Heart right ventricle (tissue), 16 donors: ENCODE measurements at regions not wholly inside any gene's neighbourhood (a gene's known extent, or its start where the extent isn't known, plus 50 kb on each side); places are given as distances from the start of the nearest gene placed in this dataset.

Source experiments
- ATAC-seq, 8 donors: fragments of 200-7000 bp; cut with Tn5 transposase; one replicate each; pipeline ENCODE4 v1.9.1; 2020; ENCODE audit warnings: mild to moderate bottlenecking in 8 of 8, moderate library complexity in 8 of 8, moderate number of reproducible peaks in 1 of 8
- DNase-seq, 2 donors: peaks; one replicate each; pipeline ENCODE4 v3.0.0-alpha.2; 2020
- H3K27ac ChIP-seq, 10 donors: fragments of 200-600 bp; sonication (generic) in 2 of 10; one replicate each; pipeline versions ENCODE4 v1.5.0 to v1.8.0; 2020 to 2022; ENCODE audit warnings: mild to moderate bottlenecking in 3 of 10
- H3K27me3 ChIP-seq, 7 donors: fragments of 200-600 bp; one replicate each; pipeline ENCODE4 v1.8.0; 2021 to 2022; ENCODE audit warnings: mild to moderate bottlenecking in 2 of 7
- H3K36me3 ChIP-seq, 9 donors: fragments of 200-600 bp; sonication (generic) in 1 of 9; one replicate each; pipeline versions ENCODE4 v1.5.0 to v1.8.0; 2020 to 2022; ENCODE audit warnings: mild to moderate bottlenecking in 2 of 9
- H3K4me1 ChIP-seq, 9 donors: fragments of 200-600 bp; sonication (generic) in 1 of 9; one replicate each; pipeline versions ENCODE4 v1.5.0 to v1.8.0; 2020 to 2022; ENCODE audit warnings: mild to moderate bottlenecking in 4 of 9
- H3K4me3 ChIP-seq, 10 donors: fragments of 200-600 bp; sonication (generic) in 2 of 10; one replicate each; pipeline versions ENCODE4 v1.5.0 to v1.8.0; 2020 to 2022; ENCODE audit warnings: mild to moderate bottlenecking in 7 of 10, moderate library complexity in 2 of 10
- H3K9me3 ChIP-seq, 11 donors: fragments of 200-600 bp in 10 of 11; sonication (generic) in 2 of 11; one replicate each; pipeline versions ENCODE4 v1.5.0 to v1.8.0; 2013 to 2022; ENCODE audit warnings: mild to moderate bottlenecking in 2 of 11, control low read depth in 1 of 11, moderate library complexity in 1 of 11
- WGBS, 2 donors: extraction: QIAGEN DNeasy Blood & Tissue Kit; methylation state at CpG; one replicate each; pipeline ENCODE4 v1.1.7; 2013; ENCODE audit warnings: inconsistent platforms in 1 of 2; 5-methylcytosine and 5-hydroxymethylcytosine counted together
- intact Hi-C, 10 donors: fragments of 100-400 bp; cut with DNase I; formaldehyde crosslinking; loops; one replicate each; pipeline versions ENCODE4 v1.11.1 to v1.14.2; 2022
- TF ChIP-seq, protein P1 (sequence below), 9 donors: fragments of 200-600 bp; sonication (generic) in 2 of 9; IDR thresholded peaks; one replicate each; pipeline versions ENCODE4 v1.5.0 to v1.8.0; 2021 to 2022; ENCODE audit warnings: antibody characterized with exemption in 9 of 9, mild to moderate bottlenecking in 5 of 9, moderate library complexity in 1 of 9
- donor health status: Arrhythmogenic right ventricular cardiomyopathy.
- donor health status: ischemic (EF 13 %, LVEDD 7.1; RV severe dilation, severe dysfunction).
- donor health status: healthy with polysubstance abuse.
- donor health status: DM: no; HTN: yes; CAD: no.
- donor health status: DM: no; HTN: no; CAD: no.
- donor health status: ischemic (EF 25% LVEDD 6.9; RV normal size, moderate dysfunction).
- donor health status: ischemic (EF 25% LVEDD 5.7; RV mildly dilated, moderate dysfunction).
- donor health status: healthy.
- donor health status: DM: yes; HTN: yes; CAD: no.
- donor health status: Ischemic cardiomyopathy.
- donor health status: ischemic (EF 35%, LVEDD 5.7; RV mildly dilated, moderate dysfunction).
- donor health status: nonischemic (EF 11% LVEDD 7.7; RV severe dilation, severe dysfunction).
- donor health status: DM: yes; HTN: yes; CAD: no.
- donor health status: PGD.
- donor health status: ischemic (EF 29% LVEDD 5.4; RV normal size, mild dysfunction).
- donor health status: nonischemic (EF 23%, LVEDD 6.1; RV moderate dilation, normal function).

GRCh38 chr9:1791191-1791590 is 224.0 kb upstream of the SMARCA2 start:
- TF ChIP-seq, protein P1, sequence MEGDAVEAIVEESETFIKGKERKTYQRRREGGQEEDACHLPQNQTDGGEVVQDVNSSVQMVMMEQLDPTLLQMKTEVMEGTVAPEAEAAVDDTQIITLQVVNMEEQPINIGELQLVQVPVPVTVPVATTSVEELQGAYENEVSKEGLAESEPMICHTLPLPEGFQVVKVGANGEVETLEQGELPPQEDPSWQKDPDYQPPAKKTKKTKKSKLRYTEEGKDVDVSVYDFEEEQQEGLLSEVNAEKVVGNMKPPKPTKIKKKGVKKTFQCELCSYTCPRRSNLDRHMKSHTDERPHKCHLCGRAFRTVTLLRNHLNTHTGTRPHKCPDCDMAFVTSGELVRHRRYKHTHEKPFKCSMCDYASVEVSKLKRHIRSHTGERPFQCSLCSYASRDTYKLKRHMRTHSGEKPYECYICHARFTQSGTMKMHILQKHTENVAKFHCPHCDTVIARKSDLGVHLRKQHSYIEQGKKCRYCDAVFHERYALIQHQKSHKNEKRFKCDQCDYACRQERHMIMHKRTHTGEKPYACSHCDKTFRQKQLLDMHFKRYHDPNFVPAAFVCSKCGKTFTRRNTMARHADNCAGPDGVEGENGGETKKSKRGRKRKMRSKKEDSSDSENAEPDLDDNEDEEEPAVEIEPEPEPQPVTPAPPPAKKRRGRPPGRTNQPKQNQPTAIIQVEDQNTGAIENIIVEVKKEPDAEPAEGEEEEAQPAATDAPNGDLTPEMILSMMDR (IDR thresholded peaks at IDR 0.05) = no peak
- intact Hi-C loops = no loop called here
- peaks cover 0 to 5% (median 0%) of the 10 kb centered on the region in 7 donors for H3K27me3 ChIP-seq
- no peak overlapping the region for H3K27ac ChIP-seq
- no peaks in the 10 kb centered on the region for H3K4me1 ChIP-seq
- DNase-seq (no peak), ATAC-seq (no peak)
- H3K9me3 ChIP-seq = no peaks in the 10 kb centered on the region
- H3K4me3 ChIP-seq = no peak overlapping the region
- no peaks in the 10 kb centered on the region for H3K36me3 ChIP-seq
- 86 to 96% methylated on average over 6 of the region's 6 CpGs for WGBS, 2 donors

DNA sequence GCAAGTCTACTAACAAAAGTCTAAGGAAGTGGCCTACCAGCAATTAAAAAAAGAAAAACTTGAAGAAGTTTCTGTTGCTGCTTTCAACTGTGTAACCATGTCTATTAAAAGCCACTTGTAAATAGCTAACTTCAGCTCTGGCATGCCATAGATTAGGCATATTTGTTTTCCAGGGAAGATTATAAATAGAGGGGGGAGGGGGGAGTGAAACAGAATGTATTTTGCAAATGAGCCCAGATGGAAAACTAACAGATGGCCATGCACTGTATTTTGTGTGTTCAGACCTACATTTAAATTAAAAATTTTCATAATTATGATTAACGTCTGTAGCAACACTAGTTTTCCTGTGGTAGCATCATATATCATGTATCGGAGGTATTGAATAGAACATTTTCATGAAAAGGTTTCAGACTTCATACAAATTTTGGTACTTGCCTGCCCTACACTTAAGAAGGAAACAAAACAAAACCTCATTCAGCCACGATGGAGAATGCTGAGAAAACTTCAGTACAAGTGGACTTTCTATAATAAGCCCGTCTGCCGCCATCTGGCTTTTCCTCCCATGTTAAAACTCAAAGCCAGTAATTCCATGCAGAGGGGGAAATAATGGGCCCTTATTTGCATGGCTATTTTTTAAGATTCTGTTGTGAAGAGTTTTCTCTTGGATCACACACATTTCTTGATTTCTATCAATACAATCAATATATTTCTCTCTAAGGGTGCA is 220.4 kb upstream of the SMARCA2 start:
- Histone ChIP-seq H3K4me1 (no peaks in the 10 kb centered on the region), H3K27ac (no peak overlapping the region), H3K27me3 (no peaks in the 10 kb centered on the region), H3K4me3 (no peak overlapping the region), H3K9me3 (no peaks in the 10 kb centered on the region), H3K36me3 (no peaks in the 10 kb centered on the region)
- TF ChIP-seq, protein P1 (IDR thresholded peaks at IDR 0.05) = no peak
- intact Hi-C loops = loop anchor here in 1 of 10 donors (5.0 kb wide), 1 partner anchor 47 kb away; no protein-coding TSS in a partner anchor
- ATAC-seq (no peak), DNase-seq (no peak)
- WGBS, 2 donors = 79 to 80% methylated on average over 5 of the region's 5 CpGs

GRCh38 chr9:1804128-1804865 is 210.8 kb upstream of the SMARCA2 start:
- H3K27me3 ChIP-seq = no peaks in the 10 kb centered on the region
- WGBS, 2 donors = 83 to 90% methylated on average over 4 of the region's 4 CpGs
- no peaks in the 10 kb centered on the region for H3K36me3 ChIP-seq
- peaks cover 0 to 16% (median 0%) of the 10 kb centered on the region in 11 donors for H3K9me3 ChIP-seq
- no peak overlapping the region for H3K27ac ChIP-seq
- no peak overlapping the region for H3K4me3 ChIP-seq
- no peak for DNase-seq
- intact Hi-C loops = no loop called here
- ATAC-seq = no peak
- H3K4me1 ChIP-seq = no peaks in the 10 kb centered on the region
- TF ChIP-seq, protein P1 (IDR thresholded peaks at IDR 0.05) = no peak

DNA sequence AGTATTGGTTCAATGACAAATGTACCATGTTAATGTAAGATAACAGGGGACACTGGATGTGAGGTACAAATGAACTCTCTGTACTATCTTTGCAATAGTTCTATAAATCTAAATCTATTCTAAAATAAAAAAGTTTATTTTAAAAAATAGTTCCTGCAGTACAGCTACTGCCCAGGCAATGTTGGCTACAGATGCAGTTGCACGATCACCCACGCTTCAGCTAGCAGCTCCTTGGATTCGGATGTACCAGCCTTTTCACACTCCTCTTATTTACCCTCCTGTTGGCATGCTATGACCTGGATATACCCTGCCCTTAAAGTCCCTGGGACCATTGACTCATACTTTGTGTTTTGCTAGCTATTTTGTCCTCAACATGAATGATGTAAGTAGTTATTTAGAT is 185.4 kb upstream of the SMARCA2 start:
- H3K9me3 ChIP-seq = no peaks in the 10 kb centered on the region
- TF ChIP-seq, protein P1 (IDR thresholded peaks at IDR 0.05) = no peak
- no peak for ATAC-seq

More for the DNA sequence above, 185.4 kb upstream of the SMARCA2 start:
- intact Hi-C loops = no loop called here
- no peak for DNase-seq
- H3K4me3 ChIP-seq = no peak overlapping the region
- H3K4me1 ChIP-seq = no peaks in the 10 kb centered on the region
- no peaks in the 10 kb centered on the region for H3K36me3 ChIP-seq
- H3K27me3 ChIP-seq = peaks cover 0 to 17% (median 0%) of the 10 kb centered on the region in 7 donors
- WGBS, 2 donors = 83 to 93% methylated on average over 3 of the region's 3 CpGs
- H3K27ac ChIP-seq = no peak overlapping the region
